ENCODE measurements at regions not wholly inside any gene's neighbourhood (a gene's known extent, or its start where the extent isn't known, plus 50 kb on each side); places are given as distances from the start of the nearest gene placed in this dataset.
A peak's percentile ranks its signal among the peaks of the same experiment; 100 is the strongest.

DNA sequence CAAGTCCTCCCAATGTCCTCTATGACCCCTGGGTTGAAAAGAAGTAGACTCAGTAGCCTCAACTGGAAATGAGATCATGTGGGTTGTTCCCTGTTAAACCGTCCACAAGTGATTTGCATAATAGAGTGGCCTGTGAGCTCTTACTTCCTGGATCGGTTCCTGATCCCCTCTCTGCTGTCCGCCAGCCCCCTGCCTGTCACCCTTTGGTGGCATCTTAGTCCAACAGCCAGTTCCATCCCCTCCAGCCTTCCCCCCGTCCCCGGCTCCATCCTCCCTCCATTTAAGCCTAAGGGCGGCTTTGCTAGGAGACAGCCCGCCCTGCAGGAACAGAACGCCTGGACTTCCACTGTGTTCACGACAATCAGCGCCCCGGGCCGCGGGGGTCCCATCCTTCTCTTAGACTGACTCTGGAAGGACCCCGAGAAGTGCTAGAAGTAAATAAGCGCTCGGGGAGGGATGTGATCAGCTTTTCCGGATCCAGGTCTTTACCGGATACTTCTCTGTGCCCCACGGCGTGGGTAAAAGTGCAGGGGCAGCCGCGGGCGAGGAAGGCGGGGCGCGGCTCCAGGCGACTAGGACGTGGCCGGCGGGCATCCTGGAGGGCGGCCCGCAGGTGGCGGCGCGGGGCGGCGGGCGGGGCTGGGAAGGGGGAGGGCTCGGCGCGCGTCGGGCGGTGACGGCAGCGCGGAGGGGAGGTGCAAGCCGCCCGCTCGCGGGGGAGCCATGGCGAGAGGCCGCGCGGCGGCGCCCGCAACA lies 51.2 kb upstream of the ULK4 start:
- peak; percentile 86 for DNase-seq (ENCODE audit: low spot score)

DNA sequence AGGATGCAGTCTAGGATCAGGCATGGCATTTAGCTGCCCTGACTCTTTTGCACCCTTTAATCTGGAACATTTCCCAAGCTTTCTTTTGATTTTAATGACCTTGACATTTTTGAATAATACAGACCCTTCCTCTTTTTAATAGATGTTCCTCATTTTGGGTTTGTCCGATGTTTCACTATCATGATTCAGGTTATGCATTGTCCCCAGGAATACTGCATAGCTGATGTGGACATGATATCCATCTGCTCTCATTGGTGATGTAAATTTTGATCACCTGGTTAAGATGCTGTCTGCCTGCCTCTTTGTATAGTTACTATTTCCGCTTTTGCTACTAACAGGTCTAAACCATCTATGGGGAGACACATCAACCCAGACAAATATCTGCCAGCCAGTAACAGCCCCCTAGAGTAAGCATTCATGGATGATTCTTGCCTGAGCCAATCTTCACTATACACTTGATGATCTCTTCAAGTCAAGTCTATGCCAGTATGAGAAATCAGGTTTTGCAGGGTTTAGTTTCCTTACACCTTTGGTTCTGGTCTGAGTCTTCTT lies 50.6 kb upstream of the ULK4 start:
- DNase-seq (ENCODE audit: low spot score): no peak

Measured in ecto neural progenitor cell (in vitro differentiated cells).